ENCODE measurements at regions not wholly inside any gene's neighbourhood (a gene's known extent, or its start where the extent isn't known, plus 50 kb on each side); places are given as distances from the start of the nearest gene placed in this dataset.

DNA sequence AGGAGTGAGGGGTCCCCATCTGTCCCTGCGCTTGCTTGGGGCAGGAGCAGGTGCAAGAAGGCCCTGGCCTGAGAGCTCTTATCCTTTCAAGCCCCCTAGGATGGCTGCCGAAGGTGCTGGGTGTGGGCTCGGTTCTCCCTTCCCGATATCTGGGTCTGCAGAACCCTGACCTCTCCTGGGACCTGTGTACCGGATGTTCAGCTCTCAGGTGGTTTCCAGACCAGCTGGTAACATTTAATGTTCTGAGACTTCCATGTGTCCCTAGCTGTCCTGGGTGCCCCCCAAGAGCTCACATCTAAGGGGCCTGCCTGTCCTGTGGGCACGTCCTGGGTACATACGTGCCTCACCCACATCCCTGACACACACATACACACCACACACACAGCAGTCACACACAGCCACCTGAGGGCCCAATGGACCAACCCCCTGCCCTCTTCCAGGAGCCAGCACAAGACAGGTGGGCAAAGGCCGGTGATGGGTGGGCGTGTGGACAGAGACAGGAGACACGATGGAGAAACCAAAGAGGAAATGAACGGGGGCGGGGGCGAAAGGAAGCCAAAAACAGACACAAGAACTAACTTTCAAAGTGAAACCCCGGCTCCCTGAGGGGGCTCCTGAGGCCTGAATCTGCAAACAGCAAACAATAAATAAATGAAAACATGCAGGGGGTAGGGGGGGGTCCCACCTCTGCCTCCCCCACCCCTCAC, 124.3 kb downstream of the PTPRS start:
- no peak for DNase-seq

- no peak for DNase-seq
These were observed 125.2 kb downstream of the PTPRS start for GRCh38 chr19:5215431-5215830.

- no peak for DNase-seq
These were observed 125.7 kb downstream of the PTPRS start for GRCh38 chr19:5214902-5215301.

GRCh38 chr19:5214371-5214770, 126.2 kb downstream of the PTPRS start:
- DNase-seq: no peak

GRCh38 chr19:5213667-5214066, 126.9 kb downstream of the PTPRS start:
- no peak for DNase-seq

GRCh38 chr19:5212101-5212500, 128.5 kb downstream of the PTPRS start:
- no peak for DNase-seq

DNA sequence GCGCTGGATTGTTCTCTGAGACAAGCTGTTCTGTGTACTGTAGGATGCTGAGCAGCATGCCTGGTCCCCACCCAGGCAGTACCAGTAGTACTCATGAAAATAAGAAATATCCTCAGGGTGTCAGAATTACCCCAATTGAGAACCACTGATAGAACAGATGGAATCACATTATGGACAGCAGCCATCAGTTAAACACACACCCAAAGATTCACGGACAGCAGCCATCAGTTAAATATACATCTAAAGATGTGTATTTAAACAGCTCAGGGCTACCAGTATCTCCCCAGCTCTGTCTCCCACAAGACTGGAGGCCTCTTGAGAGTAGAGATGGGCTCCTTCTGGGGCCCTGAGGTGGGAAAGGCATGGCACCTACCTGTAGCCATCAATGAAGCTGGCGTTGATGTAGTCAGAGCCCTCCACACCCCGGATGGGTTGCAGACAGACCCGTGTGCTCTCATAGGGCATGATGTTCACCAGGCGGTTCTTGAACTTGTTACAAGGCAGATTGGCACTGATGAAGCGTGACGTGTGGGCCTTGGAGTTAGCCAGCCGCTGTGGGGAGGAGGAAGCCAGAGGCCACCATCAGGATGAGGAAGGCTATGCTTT, 129.3 kb downstream of the PTPRS start:
- DNase-seq: no peak

DNA sequence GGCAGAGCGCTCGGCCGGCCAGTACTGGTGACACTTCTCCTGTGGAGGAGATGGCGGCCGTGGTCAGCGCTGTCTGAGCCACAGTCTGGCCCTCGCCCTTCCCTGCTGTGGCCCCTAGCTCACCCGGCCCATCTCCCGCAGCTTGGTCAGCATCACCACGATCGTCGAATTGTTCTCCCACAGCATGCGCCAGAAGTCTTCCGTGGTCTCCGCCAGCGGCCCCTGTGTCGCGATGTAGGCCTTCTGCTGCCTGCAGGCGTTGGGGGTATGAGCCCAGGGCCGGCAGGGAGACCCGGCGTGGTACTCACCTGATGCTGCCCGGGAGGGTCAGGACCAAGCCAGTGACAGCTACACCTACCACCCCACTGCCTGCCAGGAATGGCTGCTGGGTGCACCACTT, 130.1 kb downstream of the PTPRS start:
- DNase-seq: no peak

DNA sequence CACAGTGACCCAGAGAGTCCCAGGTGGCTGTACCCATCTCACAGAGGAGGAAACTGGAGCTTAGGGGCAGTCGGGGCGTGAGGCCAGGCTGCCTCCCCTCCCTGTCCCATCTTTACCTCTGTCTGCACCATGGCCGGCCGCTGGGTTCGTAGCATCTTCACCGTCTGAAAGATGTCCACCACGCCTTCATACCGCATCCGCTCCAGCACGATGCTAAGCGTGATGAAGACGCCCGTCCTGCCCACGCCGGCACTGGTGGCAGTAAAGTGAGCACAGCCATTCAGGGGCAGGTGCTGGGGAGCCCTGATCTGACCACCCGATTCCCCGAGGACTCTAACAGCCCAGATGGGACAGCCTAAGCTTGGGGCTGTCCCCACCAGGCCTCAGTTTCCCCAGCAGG, 132.8 kb downstream of the PTPRS start:
- DNase-seq: no peak

DNA sequence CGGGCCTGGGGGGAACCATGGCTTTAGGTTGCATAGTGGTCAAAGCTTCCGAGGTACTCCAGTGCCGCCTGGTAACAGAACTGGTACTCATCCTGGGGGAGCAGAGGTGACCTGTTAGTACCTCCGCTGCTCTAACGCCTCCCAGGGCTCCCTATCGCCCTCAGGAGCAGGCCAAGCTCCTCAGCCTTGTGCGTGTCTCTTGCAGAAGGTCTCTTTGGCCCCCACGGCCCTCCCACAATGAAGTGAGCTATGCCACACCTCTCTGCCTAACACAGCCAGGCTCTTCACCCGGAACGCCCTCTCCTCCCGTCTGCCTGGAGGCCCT, 133.9 kb downstream of the PTPRS start:
- DNase-seq: no peak

DNA sequence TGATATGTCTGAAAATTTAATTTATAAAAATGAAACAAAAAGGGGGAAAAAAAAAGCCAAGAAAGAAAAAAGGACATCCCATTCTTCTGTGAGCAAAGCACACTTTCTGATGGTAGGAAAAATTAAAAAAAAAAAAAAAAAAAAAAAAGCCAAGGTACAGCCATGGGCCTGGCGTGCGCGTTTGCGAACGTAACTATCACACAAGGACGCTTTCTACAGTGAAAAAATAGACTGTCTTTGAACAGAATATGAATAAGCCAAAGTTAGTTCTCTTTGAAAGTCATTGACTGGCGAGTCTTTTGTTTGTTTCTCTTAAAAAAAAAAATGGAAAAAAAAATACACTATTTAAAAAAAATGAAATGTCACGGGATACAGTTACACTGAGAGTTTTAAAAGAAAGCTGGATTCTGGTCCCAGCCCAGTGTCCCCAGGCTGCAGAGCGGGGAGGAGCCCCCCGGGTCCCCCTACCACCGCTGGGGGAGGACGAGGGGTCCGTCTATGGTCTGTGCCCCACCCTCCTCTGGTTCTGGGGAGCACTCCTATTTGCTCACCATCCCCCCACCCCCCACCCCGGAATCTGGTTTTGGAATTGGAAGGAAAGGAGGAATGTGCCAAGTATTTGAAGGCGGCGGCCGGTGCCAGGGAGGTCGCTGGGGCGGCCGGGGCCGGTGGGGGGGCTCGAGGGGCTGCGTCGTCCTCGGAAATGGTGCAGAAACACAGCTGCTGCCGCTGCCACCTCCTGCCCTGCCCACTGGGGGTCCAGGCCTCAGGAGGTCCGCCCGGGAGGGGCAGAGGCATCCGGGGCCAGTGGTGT, 134.5 kb downstream of the PTPRS start:
- no peak for DNase-seq

DNA sequence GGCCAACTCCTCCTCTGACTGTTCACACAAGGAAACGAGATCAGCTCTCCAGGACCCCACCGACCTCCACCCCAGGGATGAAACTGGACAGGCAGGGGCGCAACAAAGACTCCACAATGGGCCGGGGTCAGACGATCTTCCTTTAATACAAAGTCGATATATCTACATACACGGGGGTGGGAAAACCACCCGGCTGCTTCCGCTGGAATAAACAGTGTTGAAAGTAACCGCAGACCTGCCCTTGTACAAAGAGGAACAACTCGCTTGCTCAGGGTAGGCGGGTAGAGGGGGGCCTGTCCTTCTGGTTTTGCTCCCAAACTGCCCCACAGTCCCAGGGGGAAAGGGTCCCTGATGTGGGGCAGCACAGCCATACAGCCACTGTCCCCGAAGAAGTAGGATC, 135.2 kb downstream of the PTPRS start:
- no peak for DNase-seq

- no peak for DNase-seq
These were observed 136.4 kb downstream of the PTPRS start for GRCh38 chr19:5204212-5204611.
